ENCODE measurements at regions not wholly inside any gene's neighbourhood (a gene's known extent, or its start where the extent isn't known, plus 50 kb on each side); places are given as distances from the start of the nearest gene placed in this dataset.

DNA sequence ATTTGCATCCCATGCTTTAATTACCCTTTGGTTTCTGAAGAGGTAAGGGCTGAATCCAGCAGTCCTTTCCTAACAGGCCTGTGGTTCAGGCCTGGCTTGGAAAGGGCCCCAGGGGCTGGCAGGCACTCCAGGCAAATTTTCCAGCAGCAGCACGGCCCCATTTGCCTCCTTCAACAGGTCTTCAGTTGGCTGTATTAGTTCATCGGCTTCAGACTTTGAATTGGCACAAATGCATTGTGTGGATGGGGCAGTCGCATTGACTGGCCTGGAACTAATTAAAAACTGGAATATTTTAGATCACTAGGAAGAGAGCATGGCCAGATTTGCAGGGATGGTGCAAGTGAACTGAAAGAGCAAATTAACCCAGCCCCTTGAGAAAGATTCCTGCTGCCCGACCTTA is 207.8 kb upstream of the MCTP2 start:
- H3K9me3 ChIP-seq (ENCODE audit: control insufficient read depth in 1 of 2, insufficient read depth in 1 of 2, low read depth in 1 of 2, low read length in 2 of 2) = no peaks in the 10 kb centered on the region
- DNase-seq (ENCODE audit: low read depth, low spot score) (no peak), ATAC-seq (no peak)
- BruUV-seq (replicated peaks) = no TSS peak
- no peaks in the 10 kb centered on the region for H3K4me1 ChIP-seq (ENCODE audit: control insufficient read depth in 1 of 2, insufficient read depth in 2 of 2, low read length in 2 of 2)
- H2AFZ ChIP-seq (ENCODE audit: low read depth, low read length, poor library complexity, severe bottlenecking) = no peak overlapping the region
- no peaks in the 10 kb centered on the region for H3K9me2 ChIP-seq (ENCODE audit: insufficient read depth)
- POLR2A ChIA-PET = no interaction called here
- no peak overlapping the region for H3K4me2 ChIP-seq (ENCODE audit: low read length)
- CTCF ChIA-PET = no interaction called here
- RAD21 ChIA-PET (ENCODE audit: low non-redundant PET in 1 of 2, low total read pairs in 2 of 2, uncharacterized antibody in 2 of 2, unreplicated experiment in 2 of 2) = no interaction called here
- no peak overlapping the region for H3K4me3 ChIP-seq (replicated peaks in 1 of 2; ENCODE audit: low read depth in 1 of 2, low read length in 2 of 2)
- H3K36me3 ChIP-seq (ENCODE audit: control insufficient read depth in 1 of 2, insufficient read depth in 2 of 2, low read length in 2 of 2) = no peaks in the 10 kb centered on the region
- H3K79me2 ChIP-seq (ENCODE audit: insufficient read depth, low read length) = no peaks in the 10 kb centered on the region
- TF ChIP-seq ELF1 (IDR thresholded peaks at IDR 0.05; ENCODE audit: borderline replicate concordance, low read depth) (no peak), CBX3 (IDR thresholded peaks at IDR 0.05; ENCODE audit: low read depth) (no peak), EZH2phosphoT487 (IDR thresholded peaks at IDR 0.05; ENCODE audit: borderline replicate concordance) (no peak), ZNF274 (IDR thresholded peaks at IDR 0.05; ENCODE audit: low read depth, low read length) (no peak), CEBPB (IDR thresholded peaks at IDR 0.05; ENCODE audit: low read depth) (no peak)
- TF ChIP-seq, protein P1, sequence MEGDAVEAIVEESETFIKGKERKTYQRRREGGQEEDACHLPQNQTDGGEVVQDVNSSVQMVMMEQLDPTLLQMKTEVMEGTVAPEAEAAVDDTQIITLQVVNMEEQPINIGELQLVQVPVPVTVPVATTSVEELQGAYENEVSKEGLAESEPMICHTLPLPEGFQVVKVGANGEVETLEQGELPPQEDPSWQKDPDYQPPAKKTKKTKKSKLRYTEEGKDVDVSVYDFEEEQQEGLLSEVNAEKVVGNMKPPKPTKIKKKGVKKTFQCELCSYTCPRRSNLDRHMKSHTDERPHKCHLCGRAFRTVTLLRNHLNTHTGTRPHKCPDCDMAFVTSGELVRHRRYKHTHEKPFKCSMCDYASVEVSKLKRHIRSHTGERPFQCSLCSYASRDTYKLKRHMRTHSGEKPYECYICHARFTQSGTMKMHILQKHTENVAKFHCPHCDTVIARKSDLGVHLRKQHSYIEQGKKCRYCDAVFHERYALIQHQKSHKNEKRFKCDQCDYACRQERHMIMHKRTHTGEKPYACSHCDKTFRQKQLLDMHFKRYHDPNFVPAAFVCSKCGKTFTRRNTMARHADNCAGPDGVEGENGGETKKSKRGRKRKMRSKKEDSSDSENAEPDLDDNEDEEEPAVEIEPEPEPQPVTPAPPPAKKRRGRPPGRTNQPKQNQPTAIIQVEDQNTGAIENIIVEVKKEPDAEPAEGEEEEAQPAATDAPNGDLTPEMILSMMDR (IDR thresholded peaks at IDR 0.05 in 2 of 3, conservative IDR thresholded peaks at IDR 0.05 in 1 of 3; ENCODE audit: borderline replicate concordance in 1 of 3, insufficient read depth in 1 of 3, low read depth in 2 of 3, low read length in 2 of 3) = no peak
- H3K27me3 ChIP-seq (ENCODE audit: insufficient read depth, low read length) = no peaks in the 10 kb centered on the region
- H4K20me1 ChIP-seq (ENCODE audit: insufficient read depth) = no peaks in the 10 kb centered on the region
- H3K9ac ChIP-seq (ENCODE audit: low read length) = no peak overlapping the region
- intact Hi-C loops (cut with micrococcal nuclease) = no loop called here
- H3K27ac ChIP-seq (ENCODE audit: low read depth, low read length) = no peak overlapping the region

DNA sequence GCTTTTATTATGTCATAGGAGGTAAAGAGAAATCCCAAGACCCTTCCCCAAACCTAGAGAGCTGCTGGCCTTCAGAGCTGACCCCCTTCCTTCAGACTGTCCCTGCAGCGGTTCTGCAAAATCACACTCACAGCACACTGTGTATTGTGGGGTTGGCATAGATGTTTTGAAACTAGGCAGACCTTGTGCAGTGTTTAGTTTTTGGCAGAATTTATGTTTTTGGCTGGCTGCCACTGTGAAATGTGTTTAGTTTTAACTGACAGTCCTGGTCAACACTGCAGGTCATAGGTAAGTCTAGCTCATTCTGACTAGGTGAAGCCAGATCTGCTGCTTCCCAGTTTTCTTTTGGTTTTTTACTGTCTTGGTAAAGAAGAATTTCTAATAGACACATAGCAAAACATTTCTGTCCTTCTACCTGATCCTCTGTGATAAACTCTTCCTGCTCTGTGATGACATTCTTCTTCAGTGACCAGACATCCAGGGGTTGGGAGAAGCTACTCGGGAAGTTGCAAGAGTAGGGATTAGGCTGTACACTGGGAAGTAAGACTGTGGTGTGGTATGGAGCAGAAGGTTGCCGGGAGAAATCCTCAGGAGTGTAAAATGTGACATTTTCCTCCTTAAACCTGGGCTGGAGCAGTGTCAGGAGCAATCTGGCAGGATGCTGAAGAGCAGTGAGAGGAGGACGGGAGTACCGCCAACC is 209.6 kb upstream of the MCTP2 start:
- Histone ChIP-seq H3K9me2 (ENCODE audit: insufficient read depth) (no peaks in the 10 kb centered on the region), H3K4me2 (ENCODE audit: low read length) (no peak overlapping the region), H3K4me3 (replicated peaks in 1 of 2; ENCODE audit: low read depth in 1 of 2, low read length in 2 of 2) (no peak overlapping the region), H4K20me1 (ENCODE audit: insufficient read depth) (no peaks in the 10 kb centered on the region), H3K9ac (ENCODE audit: low read length) (no peak overlapping the region), H3K36me3 (ENCODE audit: control insufficient read depth in 1 of 2, insufficient read depth in 2 of 2, low read length in 2 of 2) (no peaks in the 10 kb centered on the region), H3K9me3 (ENCODE audit: control insufficient read depth in 1 of 2, insufficient read depth in 1 of 2, low read depth in 1 of 2, low read length in 2 of 2) (no peaks in the 10 kb centered on the region), H2AFZ (ENCODE audit: low read depth, low read length, poor library complexity, severe bottlenecking) (no peak overlapping the region), H3K27ac (ENCODE audit: low read depth, low read length) (no peak overlapping the region), H3K4me1 (ENCODE audit: control insufficient read depth in 1 of 2, insufficient read depth in 2 of 2, low read length in 2 of 2) (no peaks in the 10 kb centered on the region), H3K27me3 (ENCODE audit: insufficient read depth, low read length) (no peaks in the 10 kb centered on the region), H3K79me2 (ENCODE audit: insufficient read depth, low read length) (no peaks in the 10 kb centered on the region)
- intact Hi-C loops (cut with micrococcal nuclease) = no loop called here
- DNase-seq (ENCODE audit: low read depth, low spot score) (no peak), ATAC-seq (no peak)
- ChIA-PET RAD21 (ENCODE audit: low non-redundant PET in 1 of 2, low total read pairs in 2 of 2, uncharacterized antibody in 2 of 2, unreplicated experiment in 2 of 2) (no interaction called here), POLR2A (no interaction called here), CTCF (no interaction called here)
- no TSS peak for BruUV-seq (replicated peaks)
- TF ChIP-seq TCF7L2 (IDR thresholded peaks at IDR 0.05; ENCODE audit: borderline replicate concordance, extremely low read depth, insufficient read depth, insufficient read length) (no peak), EZH2phosphoT487 (IDR thresholded peaks at IDR 0.05; ENCODE audit: borderline replicate concordance) (no peak), CEBPB (IDR thresholded peaks at IDR 0.05; ENCODE audit: low read depth) (no peak), SRF (IDR thresholded peaks at IDR 0.05; ENCODE audit: low read depth) (no peak), POLR2AphosphoS5 (IDR thresholded peaks at IDR 0.05; ENCODE audit: low read depth, low read length) (no peak), RAD21 (IDR thresholded peaks at IDR 0.05; ENCODE audit: low read depth) (no peak), JUND (IDR thresholded peaks at IDR 0.05) (no peak), YY1 (IDR thresholded peaks at IDR 0.05; ENCODE audit: extremely low read depth, insufficient replicate concordance, low read depth, low read length) (no peak), EZH2 (IDR thresholded peaks at IDR 0.05) (no peak), EGR1 (IDR thresholded peaks at IDR 0.05; ENCODE audit: low read depth) (no peak)
- TF ChIP-seq, protein P2, sequence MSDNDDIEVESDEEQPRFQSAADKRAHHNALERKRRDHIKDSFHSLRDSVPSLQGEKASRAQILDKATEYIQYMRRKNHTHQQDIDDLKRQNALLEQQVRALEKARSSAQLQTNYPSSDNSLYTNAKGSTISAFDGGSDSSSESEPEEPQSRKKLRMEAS (IDR thresholded peaks at IDR 0.05) = no peak
- TF ChIP-seq, protein P3, sequence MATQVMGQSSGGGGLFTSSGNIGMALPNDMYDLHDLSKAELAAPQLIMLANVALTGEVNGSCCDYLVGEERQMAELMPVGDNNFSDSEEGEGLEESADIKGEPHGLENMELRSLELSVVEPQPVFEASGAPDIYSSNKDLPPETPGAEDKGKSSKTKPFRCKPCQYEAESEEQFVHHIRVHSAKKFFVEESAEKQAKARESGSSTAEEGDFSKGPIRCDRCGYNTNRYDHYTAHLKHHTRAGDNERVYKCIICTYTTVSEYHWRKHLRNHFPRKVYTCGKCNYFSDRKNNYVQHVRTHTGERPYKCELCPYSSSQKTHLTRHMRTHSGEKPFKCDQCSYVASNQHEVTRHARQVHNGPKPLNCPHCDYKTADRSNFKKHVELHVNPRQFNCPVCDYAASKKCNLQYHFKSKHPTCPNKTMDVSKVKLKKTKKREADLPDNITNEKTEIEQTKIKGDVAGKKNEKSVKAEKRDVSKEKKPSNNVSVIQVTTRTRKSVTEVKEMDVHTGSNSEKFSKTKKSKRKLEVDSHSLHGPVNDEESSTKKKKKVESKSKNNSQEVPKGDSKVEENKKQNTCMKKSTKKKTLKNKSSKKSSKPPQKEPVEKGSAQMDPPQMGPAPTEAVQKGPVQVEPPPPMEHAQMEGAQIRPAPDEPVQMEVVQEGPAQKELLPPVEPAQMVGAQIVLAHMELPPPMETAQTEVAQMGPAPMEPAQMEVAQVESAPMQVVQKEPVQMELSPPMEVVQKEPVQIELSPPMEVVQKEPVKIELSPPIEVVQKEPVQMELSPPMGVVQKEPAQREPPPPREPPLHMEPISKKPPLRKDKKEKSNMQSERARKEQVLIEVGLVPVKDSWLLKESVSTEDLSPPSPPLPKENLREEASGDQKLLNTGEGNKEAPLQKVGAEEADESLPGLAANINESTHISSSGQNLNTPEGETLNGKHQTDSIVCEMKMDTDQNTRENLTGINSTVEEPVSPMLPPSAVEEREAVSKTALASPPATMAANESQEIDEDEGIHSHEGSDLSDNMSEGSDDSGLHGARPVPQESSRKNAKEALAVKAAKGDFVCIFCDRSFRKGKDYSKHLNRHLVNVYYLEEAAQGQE (IDR thresholded peaks at IDR 0.05; ENCODE audit: low read depth) = no peak
